ENCODE measurements at regions not wholly inside any gene's neighbourhood (a gene's known extent, or its start where the extent isn't known, plus 50 kb on each side); places are given as distances from the start of the nearest gene placed in this dataset.

- no peak for TF ChIP-seq POLR2A (IDR thresholded peaks at IDR 0.05; ENCODE audit: low read length)
- TF ChIP-seq GATA1 (IDR thresholded peaks at IDR 0.05; ENCODE audit: low read depth, low read length) = no peak
These were observed 159.1 kb downstream of the HTR1A start for GRCh38 chr5:63803165-63803564.
